ENCODE measurements at regions not wholly inside any gene's neighbourhood (a gene's known extent, or its start where the extent isn't known, plus 50 kb on each side); places are given as distances from the start of the nearest gene placed in this dataset.

DNA sequence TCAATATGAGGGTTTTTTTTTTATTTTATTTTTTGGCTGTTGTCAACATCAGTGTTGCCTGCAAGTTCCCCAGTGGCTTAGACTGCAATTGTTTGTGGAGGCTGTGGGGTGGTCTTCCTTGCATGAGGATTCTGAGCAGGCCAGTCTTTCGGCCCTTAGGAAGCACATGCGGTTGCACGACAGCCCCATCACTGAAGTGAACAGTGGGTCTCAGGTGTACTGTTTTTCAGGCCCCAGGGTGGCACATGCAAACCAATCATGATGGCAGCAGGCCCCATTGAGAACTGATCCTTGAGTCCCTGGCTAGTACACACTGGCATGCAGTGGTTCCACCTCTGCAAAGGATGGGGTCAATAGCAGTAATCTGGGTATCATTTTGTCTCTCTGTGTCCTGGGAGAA is 768.7 kb downstream of the EPHA3 start (continued):
- TF ChIP-seq, protein P1, sequence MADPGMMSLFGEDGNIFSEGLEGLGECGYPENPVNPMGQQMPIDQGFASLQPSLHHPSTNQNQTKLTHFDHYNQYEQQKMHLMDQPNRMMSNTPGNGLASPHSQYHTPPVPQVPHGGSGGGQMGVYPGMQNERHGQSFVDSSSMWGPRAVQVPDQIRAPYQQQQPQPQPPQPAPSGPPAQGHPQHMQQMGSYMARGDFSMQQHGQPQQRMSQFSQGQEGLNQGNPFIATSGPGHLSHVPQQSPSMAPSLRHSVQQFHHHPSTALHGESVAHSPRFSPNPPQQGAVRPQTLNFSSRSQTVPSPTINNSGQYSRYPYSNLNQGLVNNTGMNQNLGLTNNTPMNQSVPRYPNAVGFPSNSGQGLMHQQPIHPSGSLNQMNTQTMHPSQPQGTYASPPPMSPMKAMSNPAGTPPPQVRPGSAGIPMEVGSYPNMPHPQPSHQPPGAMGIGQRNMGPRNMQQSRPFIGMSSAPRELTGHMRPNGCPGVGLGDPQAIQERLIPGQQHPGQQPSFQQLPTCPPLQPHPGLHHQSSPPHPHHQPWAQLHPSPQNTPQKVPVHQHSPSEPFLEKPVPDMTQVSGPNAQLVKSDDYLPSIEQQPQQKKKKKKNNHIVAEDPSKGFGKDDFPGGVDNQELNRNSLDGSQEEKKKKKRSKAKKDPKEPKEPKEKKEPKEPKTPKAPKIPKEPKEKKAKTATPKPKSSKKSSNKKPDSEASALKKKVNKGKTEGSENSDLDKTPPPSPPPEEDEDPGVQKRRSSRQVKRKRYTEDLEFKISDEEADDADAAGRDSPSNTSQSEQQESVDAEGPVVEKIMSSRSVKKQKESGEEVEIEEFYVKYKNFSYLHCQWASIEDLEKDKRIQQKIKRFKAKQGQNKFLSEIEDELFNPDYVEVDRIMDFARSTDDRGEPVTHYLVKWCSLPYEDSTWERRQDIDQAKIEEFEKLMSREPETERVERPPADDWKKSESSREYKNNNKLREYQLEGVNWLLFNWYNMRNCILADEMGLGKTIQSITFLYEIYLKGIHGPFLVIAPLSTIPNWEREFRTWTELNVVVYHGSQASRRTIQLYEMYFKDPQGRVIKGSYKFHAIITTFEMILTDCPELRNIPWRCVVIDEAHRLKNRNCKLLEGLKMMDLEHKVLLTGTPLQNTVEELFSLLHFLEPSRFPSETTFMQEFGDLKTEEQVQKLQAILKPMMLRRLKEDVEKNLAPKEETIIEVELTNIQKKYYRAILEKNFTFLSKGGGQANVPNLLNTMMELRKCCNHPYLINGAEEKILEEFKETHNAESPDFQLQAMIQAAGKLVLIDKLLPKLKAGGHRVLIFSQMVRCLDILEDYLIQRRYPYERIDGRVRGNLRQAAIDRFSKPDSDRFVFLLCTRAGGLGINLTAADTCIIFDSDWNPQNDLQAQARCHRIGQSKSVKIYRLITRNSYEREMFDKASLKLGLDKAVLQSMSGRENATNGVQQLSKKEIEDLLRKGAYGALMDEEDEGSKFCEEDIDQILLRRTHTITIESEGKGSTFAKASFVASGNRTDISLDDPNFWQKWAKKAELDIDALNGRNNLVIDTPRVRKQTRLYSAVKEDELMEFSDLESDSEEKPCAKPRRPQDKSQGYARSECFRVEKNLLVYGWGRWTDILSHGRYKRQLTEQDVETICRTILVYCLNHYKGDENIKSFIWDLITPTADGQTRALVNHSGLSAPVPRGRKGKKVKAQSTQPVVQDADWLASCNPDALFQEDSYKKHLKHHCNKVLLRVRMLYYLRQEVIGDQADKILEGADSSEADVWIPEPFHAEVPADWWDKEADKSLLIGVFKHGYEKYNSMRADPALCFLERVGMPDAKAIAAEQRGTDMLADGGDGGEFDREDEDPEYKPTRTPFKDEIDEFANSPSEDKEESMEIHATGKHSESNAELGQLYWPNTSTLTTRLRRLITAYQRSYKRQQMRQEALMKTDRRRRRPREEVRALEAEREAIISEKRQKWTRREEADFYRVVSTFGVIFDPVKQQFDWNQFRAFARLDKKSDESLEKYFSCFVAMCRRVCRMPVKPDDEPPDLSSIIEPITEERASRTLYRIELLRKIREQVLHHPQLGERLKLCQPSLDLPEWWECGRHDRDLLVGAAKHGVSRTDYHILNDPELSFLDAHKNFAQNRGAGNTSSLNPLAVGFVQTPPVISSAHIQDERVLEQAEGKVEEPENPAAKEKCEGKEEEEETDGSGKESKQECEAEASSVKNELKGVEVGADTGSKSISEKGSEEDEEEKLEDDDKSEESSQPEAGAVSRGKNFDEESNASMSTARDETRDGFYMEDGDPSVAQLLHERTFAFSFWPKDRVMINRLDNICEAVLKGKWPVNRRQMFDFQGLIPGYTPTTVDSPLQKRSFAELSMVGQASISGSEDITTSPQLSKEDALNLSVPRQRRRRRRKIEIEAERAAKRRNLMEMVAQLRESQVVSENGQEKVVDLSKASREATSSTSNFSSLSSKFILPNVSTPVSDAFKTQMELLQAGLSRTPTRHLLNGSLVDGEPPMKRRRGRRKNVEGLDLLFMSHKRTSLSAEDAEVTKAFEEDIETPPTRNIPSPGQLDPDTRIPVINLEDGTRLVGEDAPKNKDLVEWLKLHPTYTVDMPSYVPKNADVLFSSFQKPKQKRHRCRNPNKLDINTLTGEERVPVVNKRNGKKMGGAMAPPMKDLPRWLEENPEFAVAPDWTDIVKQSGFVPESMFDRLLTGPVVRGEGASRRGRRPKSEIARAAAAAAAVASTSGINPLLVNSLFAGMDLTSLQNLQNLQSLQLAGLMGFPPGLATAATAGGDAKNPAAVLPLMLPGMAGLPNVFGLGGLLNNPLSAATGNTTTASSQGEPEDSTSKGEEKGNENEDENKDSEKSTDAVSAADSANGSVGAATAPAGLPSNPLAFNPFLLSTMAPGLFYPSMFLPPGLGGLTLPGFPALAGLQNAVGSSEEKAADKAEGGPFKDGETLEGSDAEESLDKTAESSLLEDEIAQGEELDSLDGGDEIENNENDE (IDR thresholded peaks at IDR 0.05; ENCODE audit: insufficient replicate concordance, low read length), result no peak
- TF ChIP-seq TAF7 (optimal IDR thresholded peaks at IDR 0.05; ENCODE audit: borderline replicate concordance, low read depth, low read length) (no peak), CREB1 (IDR thresholded peaks at IDR 0.05) (no peak), PHF8 (conservative IDR thresholded peaks at IDR 0.05; ENCODE audit: low read depth, low read length) (no peak), GABPA (IDR thresholded peaks at IDR 0.05; ENCODE audit: borderline replicate concordance, insufficient read depth, low read length) (no peak), CBX5 (IDR thresholded peaks at IDR 0.05; ENCODE audit: low read depth, low read length) (no peak), BCL11A (IDR thresholded peaks at IDR 0.05; ENCODE audit: low read depth in 2 of 2, low read length in 2 of 2) (no peak), RFX5 (IDR thresholded peaks at IDR 0.05; ENCODE audit: borderline replicate concordance, low read depth, low read length) (no peak), CTBP2 (IDR thresholded peaks at IDR 0.05; ENCODE audit: borderline replicate concordance, insufficient read depth, insufficient read length, low read length) (no peak), BACH1 (IDR thresholded peaks at IDR 0.05; ENCODE audit: low read length) (no peak)
- TF ChIP-seq, protein P2, sequence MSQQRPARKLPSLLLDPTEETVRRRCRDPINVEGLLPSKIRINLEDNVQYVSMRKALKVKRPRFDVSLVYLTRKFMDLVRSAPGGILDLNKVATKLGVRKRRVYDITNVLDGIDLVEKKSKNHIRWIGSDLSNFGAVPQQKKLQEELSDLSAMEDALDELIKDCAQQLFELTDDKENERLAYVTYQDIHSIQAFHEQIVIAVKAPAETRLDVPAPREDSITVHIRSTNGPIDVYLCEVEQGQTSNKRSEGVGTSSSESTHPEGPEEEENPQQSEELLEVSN (IDR thresholded peaks at IDR 0.05), result no peak

Measured in H1 (cell line).